ENCODE measurements at regions not wholly inside any gene's neighbourhood (a gene's known extent, or its start where the extent isn't known, plus 50 kb on each side); places are given as distances from the start of the nearest gene placed in this dataset.

- no peak for DNase-seq (ENCODE audit: extremely low read depth in 1 of 11, low read depth in 9 of 11, low spot score in 4 of 11)
These were observed 68.4 kb upstream of the TNRC6C start for GRCh38 chr17:77889866-77890760.

GRCh38 chr17:77890771-77891170 lies 67.7 kb upstream of the TNRC6C start:
- no peak for DNase-seq (ENCODE audit: extremely low read depth in 1 of 11, low read depth in 9 of 11, low spot score in 4 of 11)

- no peak for DNase-seq (ENCODE audit: extremely low read depth in 1 of 11, low read depth in 9 of 11, low spot score in 4 of 11)
These were observed 66.9 kb upstream of the TNRC6C start for GRCh38 chr17:77891602-77892001.

GRCh38 chr17:77892031-77892430 lies 66.5 kb upstream of the TNRC6C start:
- no peak for DNase-seq (ENCODE audit: extremely low read depth in 1 of 11, low read depth in 9 of 11, low spot score in 4 of 11)

- DNase-seq (ENCODE audit: extremely low read depth in 1 of 11, low read depth in 9 of 11, low spot score in 4 of 11): no peak
These were observed 65.9 kb upstream of the TNRC6C start for GRCh38 chr17:77892469-77893143.

- DNase-seq (ENCODE audit: extremely low read depth in 1 of 11, low read depth in 9 of 11, low spot score in 4 of 11): no peak
These were observed 65.1 kb upstream of the TNRC6C start for GRCh38 chr17:77893144-77894044.

GRCh38 chr17:77894126-77894956 lies 64.2 kb upstream of the TNRC6C start:
- DNase-seq (ENCODE audit: extremely low read depth in 1 of 11, low read depth in 9 of 11, low spot score in 4 of 11): no peak

- DNase-seq (ENCODE audit: extremely low read depth in 1 of 11, low read depth in 9 of 11, low spot score in 4 of 11): no peak
These were observed 60.7 kb upstream of the TNRC6C start for GRCh38 chr17:77897741-77898301.

GRCh38 chr17:77898521-77899434 lies 59.7 kb upstream of the TNRC6C start:
- DNase-seq (ENCODE audit: extremely low read depth in 1 of 11, low read depth in 9 of 11, low spot score in 4 of 11): no peak

GRCh38 chr17:77899498-77899897 lies 59.0 kb upstream of the TNRC6C start:
- DNase-seq (ENCODE audit: extremely low read depth in 1 of 11, low read depth in 9 of 11, low spot score in 4 of 11): no peak

- no peak for DNase-seq (ENCODE audit: extremely low read depth in 1 of 11, low read depth in 9 of 11, low spot score in 4 of 11)
These were observed 57.0 kb upstream of the TNRC6C start for GRCh38 chr17:77901481-77901880.

- DNase-seq (ENCODE audit: extremely low read depth in 1 of 11, low read depth in 9 of 11, low spot score in 4 of 11): no peak
These were observed 53.2 kb upstream of the TNRC6C start for GRCh38 chr17:77905266-77905665.

- DNase-seq (ENCODE audit: extremely low read depth in 1 of 11, low read depth in 9 of 11, low spot score in 4 of 11): no peak
These were observed 52.7 kb upstream of the TNRC6C start for GRCh38 chr17:77905766-77906165.

GRCh38 chr17:77906377-77906871 lies 52.1 kb upstream of the TNRC6C start:
- DNase-seq (ENCODE audit: extremely low read depth in 1 of 11, low read depth in 9 of 11, low spot score in 4 of 11): no peak

- no peak for DNase-seq (ENCODE audit: extremely low read depth in 1 of 11, low read depth in 9 of 11, low spot score in 4 of 11)
These were observed 50.7 kb upstream of the TNRC6C start for GRCh38 chr17:77907497-77908461.

GRCh38 chr17:77908501-77908900 lies 50.0 kb upstream of the TNRC6C start:
- no peak for DNase-seq (ENCODE audit: extremely low read depth in 1 of 11, low read depth in 9 of 11, low spot score in 4 of 11)

Data from renal cortex interstitium (tissue), 11 donors.